Jurkat, Clone E6-1 (cell line): ENCODE measurements at regions not wholly inside any gene's neighbourhood (a gene's known extent, or its start where the extent isn't known, plus 50 kb on each side); places are given as distances from the start of the nearest gene placed in this dataset.

ENCODE experiments used
- DNase-seq: peaks from one replicate; pipeline ENCODE4 v3.0.0-alpha.2; 2011; ENCODE audit warnings: low read depth, low spot score
- H3K4me3 ChIP-seq: 2 replicates; pipeline ENCODE4 v1.5.1; 2011; ENCODE audit warnings: mild to moderate bottlenecking, low read length, control low read depth, moderate library complexity

DNA sequence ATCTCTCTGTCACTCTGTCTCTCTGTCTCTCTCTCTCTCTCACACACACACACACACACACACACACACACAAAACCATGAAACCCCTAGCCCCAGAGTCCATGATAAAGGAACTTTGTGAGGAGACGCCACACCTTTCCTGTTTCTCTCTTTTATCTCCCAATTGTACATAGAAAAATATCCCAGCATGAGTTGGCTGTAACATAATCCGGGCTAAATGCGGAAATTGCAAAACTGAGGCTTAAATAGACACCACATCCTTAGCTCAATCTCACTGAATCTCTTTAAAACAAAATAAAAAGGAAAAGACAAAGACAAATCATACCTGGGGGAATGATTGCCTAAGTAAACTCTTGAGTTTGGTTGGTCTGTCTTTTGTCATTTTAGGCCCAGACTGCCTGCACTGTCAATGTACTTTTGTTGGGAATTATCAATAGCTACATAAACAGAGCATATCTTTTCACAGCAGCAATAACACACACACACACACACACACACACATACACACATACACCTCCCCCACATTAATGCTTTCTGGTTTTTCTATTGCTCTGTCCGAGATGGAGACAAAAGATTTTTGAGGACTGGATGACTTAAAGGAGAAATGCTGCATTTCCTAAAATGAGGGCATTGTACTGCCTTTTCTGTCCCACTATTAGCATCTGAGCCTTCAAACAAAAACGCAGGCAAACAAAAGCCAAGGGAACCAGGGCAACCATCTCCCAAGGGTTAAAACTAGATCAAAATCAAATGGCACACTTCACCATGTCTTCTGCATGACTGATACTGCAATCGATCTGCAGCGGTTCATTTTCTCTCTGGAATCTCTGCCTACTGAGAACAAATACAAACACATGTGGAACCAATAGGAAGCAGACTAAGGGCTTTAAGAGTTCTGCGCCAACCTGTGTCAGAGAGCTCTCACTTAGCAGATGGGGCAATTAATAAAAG is 321.5 kb downstream of the NFIB start:
- DNase-seq, result no peak

DNA sequence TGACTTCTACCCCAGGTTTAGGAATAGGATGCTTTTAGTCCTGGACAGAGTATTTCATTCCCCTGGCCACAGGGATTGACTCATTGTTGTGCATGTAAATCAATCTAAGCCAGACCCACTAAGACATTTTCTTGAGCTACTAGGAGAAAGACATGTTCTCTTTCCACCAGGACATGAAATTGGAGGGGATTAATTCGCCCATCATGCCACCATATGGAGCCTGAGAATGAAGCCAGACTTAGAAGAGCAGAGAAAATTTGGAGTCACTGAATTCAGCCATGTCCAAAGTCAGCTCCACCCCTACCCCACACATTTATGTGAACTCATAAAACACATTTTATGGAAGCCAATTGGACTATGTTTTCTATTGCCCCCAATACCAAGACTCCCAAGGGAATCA is 322.5 kb downstream of the NFIB start:
- DNase-seq, result no peak
- no peak overlapping the region for H3K4me3 ChIP-seq

More for the DNA sequence above, 321.5 kb downstream of the NFIB start:
- H3K4me3 ChIP-seq, result no peak overlapping the region

DNA sequence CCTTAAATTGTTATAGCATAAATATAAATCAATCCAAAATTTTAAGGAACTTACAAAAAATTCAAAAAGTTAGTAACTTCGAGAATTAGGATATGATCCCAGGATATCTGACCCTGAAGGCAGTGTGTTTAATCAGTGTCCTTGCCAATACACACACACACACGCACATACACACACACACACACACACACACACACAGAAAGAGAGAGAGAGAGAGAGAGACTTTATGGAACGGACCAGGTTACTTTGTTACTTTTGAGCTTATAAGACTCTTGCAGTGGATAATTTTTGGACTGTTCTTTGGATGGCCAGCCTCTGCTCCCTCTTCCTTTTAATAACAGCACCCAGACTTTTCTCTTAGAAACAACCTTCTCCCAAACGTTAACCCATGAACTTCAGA is 322.9 kb downstream of the NFIB start:
- no peak for DNase-seq
- no peak overlapping the region for H3K4me3 ChIP-seq

DNA sequence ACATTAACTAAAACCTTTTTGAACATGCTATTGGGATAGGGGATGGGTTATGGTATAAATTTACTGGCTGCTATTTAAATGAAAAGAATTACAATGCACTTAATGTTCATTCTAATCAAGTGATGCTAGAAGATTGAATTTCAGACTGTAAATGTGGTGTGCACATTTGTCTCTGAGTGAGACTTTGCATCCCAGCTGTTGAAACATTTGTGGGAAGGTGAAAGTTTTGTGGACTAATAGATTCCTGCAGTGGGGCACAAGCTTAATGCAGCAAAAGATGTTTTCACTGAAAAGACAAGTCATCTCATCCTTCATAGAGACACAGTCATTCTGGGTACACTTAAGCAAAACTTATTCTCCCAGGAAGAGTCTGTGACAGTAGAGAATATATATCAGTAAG is 323.6 kb downstream of the NFIB start:
- H3K4me3 ChIP-seq, result no peak overlapping the region
- DNase-seq, result no peak

DNA sequence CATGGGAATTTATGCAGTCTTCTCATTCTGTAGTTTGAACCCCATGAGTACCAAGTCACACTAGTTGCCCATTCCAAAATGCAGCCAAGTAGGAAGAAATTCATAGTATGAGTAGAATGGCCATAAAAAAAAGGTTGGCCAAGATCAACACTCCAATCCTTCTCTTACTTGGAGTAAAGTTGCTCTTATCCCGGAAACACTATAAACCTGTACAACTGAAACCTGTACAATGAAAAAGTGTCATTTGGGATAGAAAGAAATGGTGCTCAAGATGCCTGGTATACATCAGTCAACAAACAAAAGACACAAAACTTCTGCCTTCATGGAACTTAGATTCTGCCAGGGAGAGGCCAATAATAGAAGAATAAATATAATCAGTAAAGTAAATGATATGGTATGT is 325.0 kb downstream of the NFIB start:
- DNase-seq, result no peak
- no peak overlapping the region for H3K4me3 ChIP-seq

DNA sequence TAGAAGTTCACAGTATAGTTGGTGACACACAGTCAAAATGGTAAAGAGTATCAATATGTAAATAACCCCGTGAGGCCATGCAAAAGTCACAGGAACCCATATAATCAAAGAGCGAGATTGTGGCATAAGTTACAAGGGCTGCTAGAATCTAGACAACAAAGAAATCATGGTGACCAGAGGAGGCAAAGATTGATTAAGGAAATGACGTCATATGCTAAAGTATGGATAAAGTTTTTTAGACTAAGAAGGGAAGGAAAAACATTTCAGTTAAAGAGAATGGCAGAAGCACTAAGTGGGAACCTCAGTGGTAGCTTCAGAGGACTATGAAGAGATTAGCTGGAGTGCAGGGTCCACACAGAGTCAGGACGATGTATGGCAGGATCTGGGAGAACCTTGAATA is 330.3 kb downstream of the NFIB start:
- DNase-seq, result no peak
- H3K4me3 ChIP-seq, result no peak overlapping the region

DNA sequence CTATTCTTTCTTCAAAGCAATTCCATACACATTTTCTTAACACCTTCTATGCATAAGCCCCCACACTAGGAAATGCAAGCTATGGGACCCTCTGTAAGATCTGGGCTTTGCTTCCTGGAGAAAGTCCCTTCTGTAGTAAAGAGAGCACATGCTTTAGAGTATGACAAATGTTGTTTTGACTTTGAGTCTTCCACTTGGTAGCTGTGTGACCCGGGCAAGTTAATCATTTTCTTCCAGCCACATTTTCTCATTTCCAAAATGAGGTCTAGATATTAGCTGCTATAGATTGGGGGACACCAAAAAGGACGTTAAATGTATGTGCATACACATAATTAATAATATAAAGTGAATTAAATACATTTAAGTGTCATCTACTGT is 334.0 kb downstream of the NFIB start:
- DNase-seq, result no peak
- H3K4me3 ChIP-seq, result no peak overlapping the region

DNA sequence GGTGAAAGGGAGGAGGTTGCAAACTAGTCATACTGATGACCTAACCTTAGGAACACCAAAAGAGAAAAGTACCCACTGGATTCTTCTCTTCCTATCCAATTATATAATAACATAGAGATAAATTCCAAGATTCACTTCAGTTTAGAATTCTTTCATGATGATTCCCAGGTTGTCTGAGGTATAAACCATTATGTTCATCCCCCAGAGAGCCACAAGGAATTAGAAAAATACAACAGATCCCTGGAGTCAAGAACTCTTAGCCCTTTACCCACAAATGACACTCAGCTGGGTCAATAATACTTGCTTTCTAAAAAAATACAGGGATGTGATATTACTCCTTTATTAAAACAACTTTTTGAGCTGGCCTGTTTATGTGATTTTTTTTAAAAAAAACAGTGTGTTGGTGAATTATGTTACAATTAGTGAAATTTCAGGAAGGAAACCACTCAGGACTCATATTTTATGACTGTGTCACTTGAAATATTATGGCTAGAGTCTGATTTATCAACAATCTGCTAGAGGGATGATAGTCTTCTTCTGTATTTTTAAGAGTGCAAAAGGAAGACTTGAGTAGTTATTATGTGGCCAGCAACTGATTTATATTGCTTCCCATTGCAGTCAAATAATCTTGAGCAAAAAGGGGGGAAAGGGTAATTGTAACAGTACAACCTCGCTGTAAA is 338.2 kb downstream of the NFIB start:
- no peak for DNase-seq
- no peak overlapping the region for H3K4me3 ChIP-seq

DNA sequence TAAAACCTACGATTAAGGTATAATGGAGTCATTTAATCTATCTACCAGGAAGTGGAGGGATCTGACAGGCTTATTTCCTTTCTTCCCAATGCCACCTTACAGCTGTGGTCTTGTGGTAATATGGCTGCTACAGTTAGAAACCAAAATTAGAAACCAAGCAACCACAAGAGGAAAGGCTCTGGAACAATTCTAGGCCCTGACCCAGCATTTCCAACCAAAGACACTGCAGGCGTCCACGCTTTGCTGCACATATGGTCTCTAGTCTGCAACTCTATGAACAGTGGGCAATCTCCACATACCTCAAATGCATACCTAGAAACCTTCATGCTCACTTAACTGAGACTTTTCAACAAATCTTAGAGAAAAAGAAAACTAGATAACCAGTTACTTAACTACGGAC is 339.1 kb downstream of the NFIB start:
- no peak overlapping the region for H3K4me3 ChIP-seq
- DNase-seq, result no peak

DNA sequence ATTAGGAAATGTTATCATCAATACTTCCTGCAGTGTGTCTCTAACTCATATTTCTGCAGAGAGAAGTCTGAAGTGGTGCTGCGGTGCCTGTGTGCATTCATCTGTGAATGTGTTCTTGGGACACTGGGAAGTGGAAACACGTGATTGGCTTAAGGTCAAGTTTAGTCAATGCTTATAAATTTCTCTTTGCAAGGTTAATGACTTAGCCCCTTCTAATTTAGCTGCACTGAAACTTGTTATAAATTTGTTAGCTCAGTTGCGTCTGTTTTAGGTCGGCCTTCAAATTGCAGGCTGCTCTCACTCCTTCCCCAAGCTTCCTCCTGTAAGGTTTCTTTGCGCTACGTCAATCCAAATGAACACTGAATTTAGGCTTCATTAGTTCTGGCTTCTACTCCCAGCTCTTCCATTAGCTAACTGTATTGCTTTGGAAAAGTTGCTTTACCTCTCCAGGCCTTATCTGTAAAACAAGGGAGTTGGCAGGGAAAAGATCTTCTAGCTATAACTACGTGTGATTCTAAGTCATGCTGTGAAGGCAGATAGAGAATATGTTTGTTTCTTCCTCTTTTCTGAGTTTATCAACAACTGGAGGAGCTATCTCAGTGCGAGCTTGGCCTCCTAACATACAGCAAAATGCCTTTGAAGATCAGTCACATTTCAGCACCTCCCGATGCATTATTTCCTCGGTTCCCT is 341.8 kb downstream of the NFIB start:
- no peak overlapping the region for H3K4me3 ChIP-seq
- DNase-seq, result no peak

DNA sequence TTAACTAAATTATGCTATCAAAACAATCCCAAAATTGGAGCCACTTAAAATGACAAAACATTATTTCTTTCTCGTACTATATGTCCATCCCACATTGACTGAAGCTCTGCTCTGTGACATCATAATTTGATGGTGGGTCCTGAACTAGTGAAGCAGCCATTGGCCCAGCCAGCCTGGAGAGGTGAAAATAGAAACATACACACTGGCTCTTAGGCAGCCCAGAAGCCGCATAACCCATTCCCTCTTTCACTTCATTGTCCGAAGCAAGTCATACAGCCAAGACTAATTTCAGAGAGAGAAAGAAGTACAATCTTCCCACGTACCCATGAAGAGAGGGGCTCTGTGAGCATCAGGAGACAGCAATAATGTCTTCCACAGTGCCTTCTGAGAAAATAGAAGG is 342.5 kb downstream of the NFIB start:
- H3K4me3 ChIP-seq, result no peak overlapping the region
- DNase-seq, result no peak

DNA sequence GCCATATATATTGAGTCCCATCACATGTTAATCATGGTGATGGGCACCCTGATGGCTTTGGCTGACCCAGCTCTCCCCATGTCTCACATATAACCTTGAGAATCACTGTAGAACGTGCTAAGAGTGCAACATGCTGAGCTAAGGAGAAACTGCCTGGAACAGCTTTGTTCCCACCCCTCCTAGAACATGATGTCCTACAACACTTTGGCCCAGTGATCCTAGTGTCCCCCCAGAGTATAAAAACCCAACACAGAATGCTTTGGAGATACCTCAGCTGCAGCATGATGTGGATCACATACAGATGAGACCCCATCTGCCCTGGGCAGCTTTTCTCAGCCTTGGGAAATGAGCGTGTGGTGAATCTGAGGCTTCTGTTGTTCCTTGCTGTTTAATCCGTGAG is 343.5 kb downstream of the NFIB start:
- no peak overlapping the region for H3K4me3 ChIP-seq
- DNase-seq, result no peak

DNA sequence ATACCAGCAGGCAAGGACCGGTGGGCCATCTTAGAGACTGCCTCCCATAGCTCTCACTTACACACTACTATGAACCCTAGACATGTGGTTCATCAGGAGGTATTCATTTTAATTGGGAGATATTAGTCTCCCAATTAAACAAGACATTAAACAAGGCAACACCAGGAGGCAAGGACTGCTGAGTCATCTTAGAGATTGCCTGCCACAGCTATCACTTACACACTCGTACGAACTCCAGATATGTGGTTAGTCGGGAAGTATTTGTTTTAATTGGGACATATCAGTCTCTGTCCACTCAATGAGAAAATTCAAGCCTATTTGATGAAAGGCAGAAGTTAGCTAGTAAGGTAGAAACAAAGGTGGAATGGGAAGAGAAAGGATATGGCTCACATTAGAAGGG is 343.9 kb downstream of the NFIB start:
- H3K4me3 ChIP-seq, result no peak overlapping the region
- no peak for DNase-seq

DNA sequence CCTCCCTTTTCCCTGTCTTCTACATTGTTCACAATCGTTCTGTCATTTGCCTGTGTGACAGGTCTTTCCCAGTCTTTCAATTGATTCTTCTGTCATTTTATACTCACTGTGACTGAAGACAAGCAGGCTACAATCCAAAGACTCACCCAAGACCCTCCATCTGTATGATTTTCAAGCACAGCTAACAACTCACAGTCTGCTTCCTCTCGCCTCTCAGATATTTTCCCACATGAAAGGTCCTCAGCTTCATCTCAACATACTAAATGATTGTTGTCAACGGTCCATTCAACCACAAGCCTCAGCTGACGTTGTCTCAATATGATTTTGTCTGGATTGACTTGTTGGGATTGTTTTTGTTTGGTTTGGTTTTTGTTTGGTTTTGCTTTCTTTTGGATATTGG is 346.5 kb downstream of the NFIB start:
- H3K4me3 ChIP-seq, result no peak overlapping the region
- peak; percentile 62 for DNase-seq

DNA sequence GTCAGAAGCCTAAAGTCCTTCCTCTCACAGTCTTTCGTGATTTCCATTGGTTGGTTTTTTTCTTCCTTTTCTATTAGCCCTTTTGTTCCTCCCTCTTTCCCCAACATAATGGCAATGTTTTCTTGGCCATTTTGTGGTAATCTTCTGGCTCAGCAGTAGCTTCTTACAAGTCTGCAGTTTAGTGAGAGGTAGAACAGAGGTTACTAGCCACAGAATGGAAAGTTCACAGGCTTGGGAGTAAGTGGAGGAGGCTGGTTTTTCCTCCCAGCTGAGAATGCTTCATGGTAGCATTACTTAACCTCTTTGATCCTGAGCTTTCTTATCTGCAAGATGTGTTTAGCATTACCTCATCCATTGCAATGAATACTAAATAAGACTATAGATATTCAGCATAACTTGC is 346.9 kb downstream of the NFIB start:
- no peak overlapping the region for H3K4me3 ChIP-seq
- DNase-seq, result no peak

DNA sequence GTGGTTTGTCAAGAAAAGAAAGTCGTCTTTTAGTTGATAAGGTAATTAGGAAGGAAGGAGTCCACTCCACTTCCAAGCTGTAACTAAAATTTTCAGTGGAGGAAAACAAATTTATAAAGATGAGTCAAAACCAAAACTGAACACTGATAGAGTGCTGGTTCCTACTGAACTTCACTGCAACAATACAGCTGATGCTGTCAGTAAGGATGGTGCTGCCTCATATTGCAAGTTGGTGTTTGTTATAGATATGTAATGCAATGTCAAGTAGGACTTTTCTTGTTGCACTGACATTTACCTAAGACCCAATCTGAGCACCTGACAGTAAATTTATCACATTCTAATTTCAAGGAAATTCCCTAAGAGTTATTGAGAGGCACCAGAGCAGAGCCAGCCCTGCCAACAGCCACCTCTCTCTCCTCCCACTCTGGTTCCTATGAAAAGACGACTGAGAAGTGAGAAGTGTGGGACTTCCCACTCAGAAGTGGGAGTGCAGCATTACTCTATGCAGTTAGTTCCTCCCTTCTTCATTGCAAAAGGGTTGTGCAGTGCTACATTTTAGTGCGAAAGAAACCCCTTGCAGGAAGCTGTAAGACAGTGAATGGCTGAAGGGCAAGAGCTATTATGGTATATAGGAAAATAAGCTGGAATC is 350.8 kb downstream of the NFIB start:
- H3K4me3 ChIP-seq, result no peak overlapping the region
- DNase-seq, result no peak

DNA sequence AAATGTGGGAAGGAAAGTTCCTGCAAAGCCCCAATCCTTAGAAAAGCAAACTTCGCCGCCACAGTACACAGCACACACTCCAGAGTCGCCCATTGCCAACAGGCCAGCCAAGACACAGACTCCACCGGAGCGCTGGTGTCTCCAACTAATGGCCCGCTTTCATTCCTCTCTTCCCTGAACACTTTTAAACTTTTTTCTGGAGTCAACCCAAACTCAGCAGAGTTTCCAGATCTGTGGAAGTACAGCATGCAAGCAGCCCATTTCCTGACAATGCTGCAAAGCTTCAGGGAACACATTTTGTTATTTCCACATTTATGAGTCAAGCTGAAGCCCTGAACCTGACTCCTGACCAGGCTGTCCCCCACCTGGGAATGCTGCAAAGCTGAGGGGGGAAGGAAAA is 351.9 kb downstream of the NFIB start:
- no peak for DNase-seq
- H3K4me3 ChIP-seq, result no peak overlapping the region

DNA sequence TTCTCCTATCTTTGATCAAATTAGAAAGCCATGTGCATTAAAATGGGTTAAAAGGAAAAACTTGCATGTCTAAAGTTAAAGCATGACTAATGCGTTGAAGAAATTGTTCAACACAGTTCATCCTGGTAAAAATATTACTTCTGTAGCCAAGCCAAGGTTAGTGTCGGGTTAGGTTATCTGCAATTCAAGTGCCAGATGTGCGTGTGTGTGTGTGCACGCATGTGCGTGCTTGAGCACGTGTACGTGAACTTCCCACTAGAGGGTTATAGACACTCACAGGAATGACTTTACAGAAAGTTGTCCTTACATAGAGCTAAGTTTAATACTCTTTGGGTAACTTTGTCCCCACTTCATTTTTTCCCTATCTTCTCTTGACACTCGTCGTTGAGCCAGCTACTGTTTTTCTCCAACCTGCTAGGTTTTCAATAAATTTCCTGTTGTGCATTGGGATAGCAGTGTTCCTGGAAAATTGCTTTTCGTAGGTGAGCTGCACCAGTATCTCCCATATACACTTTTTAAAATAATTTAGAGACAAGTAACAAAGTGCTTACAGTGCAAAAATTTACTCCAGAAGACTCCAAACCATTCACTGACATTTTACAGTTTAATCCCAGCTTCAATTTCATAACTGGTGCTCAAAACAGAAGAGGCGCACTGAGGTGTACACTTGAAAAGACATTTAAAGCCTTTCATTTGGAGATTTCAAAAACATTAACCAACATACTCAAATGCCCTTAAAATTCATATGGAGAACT is 353.8 kb downstream of the NFIB start:
- DNase-seq, result no peak

DNA sequence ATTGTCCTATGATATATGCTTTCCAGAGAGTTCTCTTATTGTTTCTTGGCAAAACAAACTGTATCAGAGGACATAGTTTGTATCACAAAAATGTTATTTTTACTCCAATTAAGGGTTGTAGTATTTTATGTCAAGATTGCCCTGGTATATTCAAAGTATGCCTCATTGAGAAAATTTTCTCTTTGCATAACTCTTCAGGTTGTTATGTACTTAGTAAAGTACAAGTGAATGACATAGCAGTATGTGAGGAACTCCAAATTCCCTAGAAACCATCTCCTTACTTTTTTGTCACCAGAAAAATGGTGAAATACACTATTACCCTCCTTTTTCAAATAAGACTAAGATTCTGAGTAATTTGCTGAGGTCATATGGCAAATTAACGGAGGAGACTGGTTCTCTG is 355.3 kb downstream of the NFIB start:
- H3K4me3 ChIP-seq, result no peak overlapping the region
- no peak for DNase-seq

More for the DNA sequence above, 353.8 kb downstream of the NFIB start:
- H3K4me3 ChIP-seq, result no peak overlapping the region
